Liver (tissue), 8 donors: ENCODE measurements at regions not wholly inside any gene's neighbourhood (a gene's known extent, or its start where the extent isn't known, plus 50 kb on each side); places are given as distances from the start of the nearest gene placed in this dataset.

Source experiments
- DNase-seq: peaks from one replicate; pipeline ENCODE4 v3.0.0-alpha.2; 2017; ENCODE audit warnings: low spot score
- H3K27ac ChIP-seq, 2 donors: one replicate each; pipeline ENCODE4 v1.7.0; 2013; ENCODE audit warnings: inconsistent platforms in 2 of 2, low read length in 2 of 2, control low read depth in 1 of 2, low read depth in 1 of 2, mild to moderate bottlenecking in 1 of 2
- H3K27me3 ChIP-seq, 4 donors: one replicate each; pipeline versions ENCODE4 v1.6.1 to v1.7.0; 2013; ENCODE audit warnings: low read length in 3 of 4, inconsistent platforms in 1 of 4, mild to moderate bottlenecking in 1 of 4, moderate library complexity in 1 of 4; ENCODE audit not compliant: control insufficient read depth in 4 of 4, insufficient read depth in 4 of 4
- H3K36me3 ChIP-seq, 4 donors: one replicate each; pipeline versions ENCODE4 v1.6.1 to v1.7.0; 2013; ENCODE audit warnings: low read length in 3 of 4, mild to moderate bottlenecking in 3 of 4, low read depth in 1 of 4, moderate library complexity in 1 of 4; ENCODE audit not compliant: control insufficient read depth in 4 of 4, insufficient read depth in 3 of 4
- H3K4me1 ChIP-seq, 4 donors: one replicate each; pipeline versions ENCODE4 v1.6.1 to v1.7.0; 2013; ENCODE audit warnings: low read length in 3 of 4, mild to moderate bottlenecking in 3 of 4, moderate library complexity in 1 of 4; ENCODE audit not compliant: control insufficient read depth in 4 of 4, insufficient read depth in 4 of 4
- H3K4me3 ChIP-seq, 3 donors: one replicate each; pipeline versions ENCODE4 v1.6.1 to v1.7.0; 2013; ENCODE audit warnings: low read length in 3 of 3, control low read depth in 1 of 3, low read depth in 1 of 3, mild to moderate bottlenecking in 1 of 3
- H3K9ac ChIP-seq, 2 donors: one replicate each; pipeline ENCODE4 v1.7.0; 2013; ENCODE audit warnings: low read length in 2 of 2, mild to moderate bottlenecking in 2 of 2, moderate library complexity in 2 of 2, control low read depth in 1 of 2, low read depth in 1 of 2
- H3K9me3 ChIP-seq, 4 donors: one replicate each; pipeline versions ENCODE4 v1.6.1 to v1.7.0; 2013; ENCODE audit warnings: low read length in 3 of 4; ENCODE audit not compliant: control insufficient read depth in 4 of 4
- FOXA1 ChIP-seq: IDR thresholded peaks from 2 replicates; pipeline ENCODE4 v1.6.1; 2016; ENCODE audit warnings: antibody characterized with exemption
- FOXA2 ChIP-seq: IDR thresholded peaks from 2 replicates; pipeline ENCODE4 v1.6.1; 2016; ENCODE audit warnings: antibody characterized with exemption
- GABPA ChIP-seq, 2 donors: IDR thresholded peaks in 1 of 2; conservative IDR thresholded peaks in 1 of 2; 2 replicates each; pipeline ENCODE4 v1.6.1; 2016; ENCODE audit warnings: antibody characterized with exemption in 2 of 2, mild to moderate bottlenecking in 1 of 2, moderate library complexity in 1 of 2
- HNF4A ChIP-seq, 2 donors: conservative IDR thresholded peaks; 2 replicates each; pipeline ENCODE4 v1.6.1; 2016; ENCODE audit warnings: antibody characterized with exemption in 2 of 2, mild to moderate bottlenecking in 2 of 2
- HNF4G ChIP-seq: IDR thresholded peaks from 2 replicates; pipeline ENCODE4 v1.6.1; 2016; ENCODE audit warnings: antibody characterized with exemption
- JUND ChIP-seq, 2 donors: IDR thresholded peaks; 2 replicates each; pipeline ENCODE4 v1.6.1; 2016; ENCODE audit warnings: antibody characterized with exemption in 2 of 2
- NR2F2 ChIP-seq: IDR thresholded peaks from 2 replicates; pipeline ENCODE4 v1.6.1; 2016; ENCODE audit warnings: antibody characterized with exemption
- RAD21 ChIP-seq, 2 donors: IDR thresholded peaks; 2 replicates each; pipeline ENCODE4 v1.6.1; 2016; ENCODE audit warnings: antibody characterized with exemption in 2 of 2, mild to moderate bottlenecking in 2 of 2
- RXRA ChIP-seq, 2 donors: IDR thresholded peaks; 2 replicates each; pipeline ENCODE4 v1.6.1; 2017 to 2018; ENCODE audit warnings: antibody characterized with exemption in 2 of 2, mild to moderate bottlenecking in 1 of 2
- SP1 ChIP-seq: IDR thresholded peaks from 2 replicates; pipeline ENCODE4 v1.6.1; 2018; ENCODE audit warnings: antibody characterized with exemption, mild to moderate bottlenecking
- TAF1 ChIP-seq: conservative IDR thresholded peaks from 2 replicates; pipeline ENCODE4 v1.6.1; 2016; ENCODE audit warnings: antibody characterized with exemption, mild to moderate bottlenecking
- YY1 ChIP-seq: IDR thresholded peaks from 2 replicates; pipeline ENCODE4 v1.6.1; 2016; ENCODE audit warnings: antibody characterized with exemption, mild to moderate bottlenecking
- WGBS: extraction: QIAGEN DNeasy Blood & Tissue Kit; methylation state at CpG from one replicate; pipeline ENCODE4 v1.1.7; 2013; 5-methylcytosine and 5-hydroxymethylcytosine counted together
- TF ChIP-seq, protein P1 (sequence below): IDR thresholded peaks from 2 replicates; pipeline ENCODE4 v1.6.1; 2016; ENCODE audit warnings: antibody characterized with exemption
- TF ChIP-seq, protein P2 (sequence below): fragments of 150-350 bp; IDR thresholded peaks from 2 replicates; pipeline ENCODE4 v1.5.1; 2017; ENCODE audit warnings: improper control_type of control experiment, low read depth, low read length; ENCODE audit not compliant: missing input control
- TF ChIP-seq, protein P3 (sequence below): IDR thresholded peaks from 2 replicates; pipeline ENCODE4 v1.6.1; 2016; ENCODE audit warnings: antibody characterized with exemption
- TF ChIP-seq, protein P4 (sequence below): IDR thresholded peaks from 2 replicates; pipeline ENCODE4 v1.6.1; 2016; ENCODE audit warnings: antibody characterized with exemption, mild to moderate bottlenecking
- TF ChIP-seq, protein P5 (sequence below): IDR thresholded peaks from 2 replicates; pipeline ENCODE4 v1.6.1; 2016; ENCODE audit warnings: antibody characterized with exemption
- donor health status: healthy.
- donor health status: healthy.
- donor health status: healthy.
- donor health status: healthy.
- donor health status: healthy.

DNA sequence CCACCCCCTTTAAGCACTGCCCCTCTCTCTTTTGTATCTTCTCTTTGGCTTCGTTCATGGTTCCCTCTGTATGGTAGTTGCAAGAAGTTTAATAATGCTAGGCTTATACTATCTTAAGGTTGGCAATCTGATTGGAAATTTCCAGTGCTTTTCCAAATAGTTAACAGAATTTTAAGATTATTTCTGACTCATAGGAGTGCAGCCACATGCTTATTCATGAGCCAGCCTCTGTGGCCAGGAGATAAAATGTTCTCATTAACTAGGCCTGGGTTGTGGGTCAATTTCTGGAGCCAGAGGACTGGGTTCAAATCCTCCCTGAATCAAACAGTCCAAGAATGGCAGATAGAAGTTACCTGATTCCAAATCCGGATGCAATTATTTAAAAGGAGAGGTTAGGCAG, 103.1 kb downstream of the ATP6V1G3 start:
- DNase-seq, result no peak
- Histone ChIP-seq H3K4me1 (no peaks in the 10 kb centered on the region), H3K4me3 (no peak overlapping the region), H3K9me3 (no peaks in the 10 kb centered on the region), H3K27ac (no peak overlapping the region), H3K36me3 (no peaks in the 10 kb centered on the region), H3K9ac (no peak overlapping the region), H3K27me3 (peaks cover 0 to 4% (median 0%) of the 10 kb centered on the region in 4 donors)
- TF ChIP-seq FOXA2 (no peak), HNF4G (no peak), GABPA (IDR thresholded peaks at IDR 0.05 in 1 of 2, conservative IDR thresholded peaks at IDR 0.05 in 1 of 2) (no peak), NR2F2 (no peak), FOXA1 (no peak), RAD21 (IDR thresholded peaks at IDR 0.05) (no peak), TAF1 (no peak), RXRA (IDR thresholded peaks at IDR 0.05) (no peak), YY1 (no peak), HNF4A (conservative IDR thresholded peaks at IDR 0.05) (no peak), JUND (IDR thresholded peaks at IDR 0.05) (no peak)
- TF ChIP-seq, protein P1, sequence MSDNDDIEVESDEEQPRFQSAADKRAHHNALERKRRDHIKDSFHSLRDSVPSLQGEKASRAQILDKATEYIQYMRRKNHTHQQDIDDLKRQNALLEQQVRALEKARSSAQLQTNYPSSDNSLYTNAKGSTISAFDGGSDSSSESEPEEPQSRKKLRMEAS, result no peak
- TF ChIP-seq, protein P2, sequence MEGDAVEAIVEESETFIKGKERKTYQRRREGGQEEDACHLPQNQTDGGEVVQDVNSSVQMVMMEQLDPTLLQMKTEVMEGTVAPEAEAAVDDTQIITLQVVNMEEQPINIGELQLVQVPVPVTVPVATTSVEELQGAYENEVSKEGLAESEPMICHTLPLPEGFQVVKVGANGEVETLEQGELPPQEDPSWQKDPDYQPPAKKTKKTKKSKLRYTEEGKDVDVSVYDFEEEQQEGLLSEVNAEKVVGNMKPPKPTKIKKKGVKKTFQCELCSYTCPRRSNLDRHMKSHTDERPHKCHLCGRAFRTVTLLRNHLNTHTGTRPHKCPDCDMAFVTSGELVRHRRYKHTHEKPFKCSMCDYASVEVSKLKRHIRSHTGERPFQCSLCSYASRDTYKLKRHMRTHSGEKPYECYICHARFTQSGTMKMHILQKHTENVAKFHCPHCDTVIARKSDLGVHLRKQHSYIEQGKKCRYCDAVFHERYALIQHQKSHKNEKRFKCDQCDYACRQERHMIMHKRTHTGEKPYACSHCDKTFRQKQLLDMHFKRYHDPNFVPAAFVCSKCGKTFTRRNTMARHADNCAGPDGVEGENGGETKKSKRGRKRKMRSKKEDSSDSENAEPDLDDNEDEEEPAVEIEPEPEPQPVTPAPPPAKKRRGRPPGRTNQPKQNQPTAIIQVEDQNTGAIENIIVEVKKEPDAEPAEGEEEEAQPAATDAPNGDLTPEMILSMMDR, result no peak
- TF ChIP-seq, protein P3, sequence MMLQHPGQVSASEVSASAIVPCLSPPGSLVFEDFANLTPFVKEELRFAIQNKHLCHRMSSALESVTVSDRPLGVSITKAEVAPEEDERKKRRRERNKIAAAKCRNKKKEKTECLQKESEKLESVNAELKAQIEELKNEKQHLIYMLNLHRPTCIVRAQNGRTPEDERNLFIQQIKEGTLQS, result no peak
- TF ChIP-seq, protein P4, sequence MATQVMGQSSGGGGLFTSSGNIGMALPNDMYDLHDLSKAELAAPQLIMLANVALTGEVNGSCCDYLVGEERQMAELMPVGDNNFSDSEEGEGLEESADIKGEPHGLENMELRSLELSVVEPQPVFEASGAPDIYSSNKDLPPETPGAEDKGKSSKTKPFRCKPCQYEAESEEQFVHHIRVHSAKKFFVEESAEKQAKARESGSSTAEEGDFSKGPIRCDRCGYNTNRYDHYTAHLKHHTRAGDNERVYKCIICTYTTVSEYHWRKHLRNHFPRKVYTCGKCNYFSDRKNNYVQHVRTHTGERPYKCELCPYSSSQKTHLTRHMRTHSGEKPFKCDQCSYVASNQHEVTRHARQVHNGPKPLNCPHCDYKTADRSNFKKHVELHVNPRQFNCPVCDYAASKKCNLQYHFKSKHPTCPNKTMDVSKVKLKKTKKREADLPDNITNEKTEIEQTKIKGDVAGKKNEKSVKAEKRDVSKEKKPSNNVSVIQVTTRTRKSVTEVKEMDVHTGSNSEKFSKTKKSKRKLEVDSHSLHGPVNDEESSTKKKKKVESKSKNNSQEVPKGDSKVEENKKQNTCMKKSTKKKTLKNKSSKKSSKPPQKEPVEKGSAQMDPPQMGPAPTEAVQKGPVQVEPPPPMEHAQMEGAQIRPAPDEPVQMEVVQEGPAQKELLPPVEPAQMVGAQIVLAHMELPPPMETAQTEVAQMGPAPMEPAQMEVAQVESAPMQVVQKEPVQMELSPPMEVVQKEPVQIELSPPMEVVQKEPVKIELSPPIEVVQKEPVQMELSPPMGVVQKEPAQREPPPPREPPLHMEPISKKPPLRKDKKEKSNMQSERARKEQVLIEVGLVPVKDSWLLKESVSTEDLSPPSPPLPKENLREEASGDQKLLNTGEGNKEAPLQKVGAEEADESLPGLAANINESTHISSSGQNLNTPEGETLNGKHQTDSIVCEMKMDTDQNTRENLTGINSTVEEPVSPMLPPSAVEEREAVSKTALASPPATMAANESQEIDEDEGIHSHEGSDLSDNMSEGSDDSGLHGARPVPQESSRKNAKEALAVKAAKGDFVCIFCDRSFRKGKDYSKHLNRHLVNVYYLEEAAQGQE, result no peak
- TF ChIP-seq, protein P5, sequence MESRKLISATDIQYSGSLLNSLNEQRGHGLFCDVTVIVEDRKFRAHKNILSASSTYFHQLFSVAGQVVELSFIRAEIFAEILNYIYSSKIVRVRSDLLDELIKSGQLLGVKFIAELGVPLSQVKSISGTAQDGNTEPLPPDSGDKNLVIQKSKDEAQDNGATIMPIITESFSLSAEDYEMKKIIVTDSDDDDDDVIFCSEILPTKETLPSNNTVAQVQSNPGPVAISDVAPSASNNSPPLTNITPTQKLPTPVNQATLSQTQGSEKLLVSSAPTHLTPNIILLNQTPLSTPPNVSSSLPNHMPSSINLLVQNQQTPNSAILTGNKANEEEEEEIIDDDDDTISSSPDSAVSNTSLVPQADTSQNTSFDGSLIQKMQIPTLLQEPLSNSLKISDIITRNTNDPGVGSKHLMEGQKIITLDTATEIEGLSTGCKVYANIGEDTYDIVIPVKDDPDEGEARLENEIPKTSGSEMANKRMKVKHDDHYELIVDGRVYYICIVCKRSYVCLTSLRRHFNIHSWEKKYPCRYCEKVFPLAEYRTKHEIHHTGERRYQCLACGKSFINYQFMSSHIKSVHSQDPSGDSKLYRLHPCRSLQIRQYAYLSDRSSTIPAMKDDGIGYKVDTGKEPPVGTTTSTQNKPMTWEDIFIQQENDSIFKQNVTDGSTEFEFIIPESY, result no peak
- WGBS, result 68% methylated on average over 2 of the region's 2 CpGs

DNA sequence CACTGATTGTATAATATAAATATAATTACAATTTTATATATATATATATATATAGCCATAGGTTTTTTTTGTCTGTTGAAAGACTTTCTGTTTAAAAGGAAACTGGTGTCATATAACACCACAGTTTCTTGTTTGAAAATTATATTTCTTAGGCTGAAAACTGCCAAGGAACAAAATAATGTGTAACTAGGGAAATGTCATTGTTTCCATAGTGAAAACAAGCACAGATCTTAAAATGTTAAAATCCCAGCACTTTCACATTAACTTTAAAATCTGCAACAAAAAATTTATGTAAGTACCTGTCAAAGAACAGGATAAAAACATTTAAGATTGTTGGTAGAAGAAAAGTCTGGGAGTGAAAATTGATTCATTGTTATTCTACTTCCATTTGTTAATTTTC, 104.2 kb downstream of the ATP6V1G3 start:
- no peak overlapping the region for H3K9ac ChIP-seq
- H3K36me3 ChIP-seq, result no peaks in the 10 kb centered on the region
- H3K4me1 ChIP-seq, result no peaks in the 10 kb centered on the region
- H3K27ac ChIP-seq, result no peak overlapping the region
- no peak overlapping the region for H3K4me3 ChIP-seq
- no peaks in the 10 kb centered on the region for H3K27me3 ChIP-seq
- peaks cover 0 to 4% (median 0%) of the 10 kb centered on the region in 4 donors for H3K9me3 ChIP-seq
- DNase-seq, result no peak
- TF ChIP-seq, protein P4, result no peak
- TF ChIP-seq HNF4G, result no peak
- TF ChIP-seq GABPA (IDR thresholded peaks at IDR 0.05 in 1 of 2, conservative IDR thresholded peaks at IDR 0.05 in 1 of 2), result no peak
- no peak for TF ChIP-seq RXRA (IDR thresholded peaks at IDR 0.05)
- TF ChIP-seq TAF1, result no peak
- TF ChIP-seq, protein P1, result no peak
- no peak for TF ChIP-seq NR2F2
- TF ChIP-seq, protein P3, result no peak
- no peak for TF ChIP-seq YY1
- TF ChIP-seq HNF4A (conservative IDR thresholded peaks at IDR 0.05), result no peak
- no peak for TF ChIP-seq SP1
- TF ChIP-seq JUND (IDR thresholded peaks at IDR 0.05), result no peak
- TF ChIP-seq, protein P2, result no peak
- no peak for TF ChIP-seq FOXA1
